Embryonic facial prominence (tissue), 1 donor: ENCODE measurements at regions not wholly inside any gene's neighbourhood (a gene's known extent, or its start where the extent isn't known, plus 50 kb on each side); places are given as distances from the start of the nearest gene placed in this dataset.
"Not testable (repeated sequence)": the region's sequence is repeated elsewhere in the genome, so short reads cannot be mapped to it uniquely, and the experiment has no call there.

Source experiments
- DNase-seq: peaks from one replicate; pipeline ENCODE4 v3.0.0-alpha.2; 2016; ENCODE audit errors: extremely low spot score

DNA sequence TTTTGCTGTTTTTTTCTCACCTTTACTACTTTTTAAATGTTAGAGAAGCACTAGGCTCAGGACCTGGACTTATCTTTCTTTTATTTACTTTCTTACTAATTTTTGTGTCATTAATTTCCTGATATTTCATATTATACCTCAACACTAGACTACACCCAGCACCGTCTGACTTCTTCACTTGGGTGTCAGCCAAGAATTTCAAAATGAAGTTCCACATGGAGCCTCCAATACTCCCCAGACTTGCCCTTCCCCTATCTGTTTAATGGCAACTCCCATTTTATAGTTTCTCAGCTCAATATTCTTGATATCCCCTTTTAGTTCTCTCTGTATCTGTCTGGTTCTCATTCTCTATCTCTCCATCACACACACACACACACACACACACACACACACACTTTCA lies 139.3 kb downstream of the USP22 start:
- not testable (repeated sequence) for DNase-seq

DNA sequence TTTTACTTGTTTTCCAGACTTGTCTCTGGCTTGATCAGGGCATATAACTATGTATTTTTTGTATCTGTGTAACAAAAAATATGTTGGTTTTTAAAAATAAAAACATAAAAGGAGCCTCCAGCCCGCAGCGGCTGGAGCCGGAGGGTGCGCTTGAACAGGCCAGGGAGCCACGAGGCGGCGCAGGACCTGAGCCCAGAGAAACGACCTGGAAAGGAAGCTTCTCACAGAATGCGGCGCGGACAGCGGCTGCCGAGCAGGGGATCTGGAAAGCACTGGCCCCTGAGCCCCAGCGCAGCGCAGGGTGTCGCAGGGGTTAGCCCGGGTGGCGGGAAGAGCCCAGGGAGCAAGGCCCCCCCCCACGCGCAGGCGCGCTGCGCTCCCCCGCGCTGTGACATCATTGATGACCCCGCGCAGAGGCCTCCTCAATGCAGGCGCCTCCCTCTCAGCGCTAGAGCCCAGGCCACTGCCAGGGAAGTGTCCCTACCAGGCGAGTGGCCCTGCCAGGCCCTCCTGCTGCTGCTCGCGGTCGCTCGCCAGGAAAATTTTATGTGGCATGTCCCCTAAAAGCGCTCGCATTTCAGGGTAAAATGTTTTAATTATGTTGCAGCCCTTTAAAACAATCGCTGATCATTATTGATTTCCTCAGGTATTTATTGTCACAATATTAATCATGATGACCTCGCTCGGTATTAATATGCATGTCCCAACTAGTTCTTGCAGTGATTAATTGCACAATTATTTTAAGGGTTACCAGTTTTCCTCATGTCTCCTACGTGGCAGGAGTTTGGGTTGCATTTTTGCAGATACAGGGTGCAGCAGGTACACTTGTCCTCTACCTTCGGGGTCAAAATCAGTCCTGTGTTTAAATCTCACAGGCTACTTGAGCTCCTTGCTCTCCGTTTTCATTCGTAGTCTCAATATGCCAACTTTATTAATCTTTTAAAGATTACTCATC lies 134.2 kb downstream of the USP22 start:
- DNase-seq: peak; percentile 42

DNA sequence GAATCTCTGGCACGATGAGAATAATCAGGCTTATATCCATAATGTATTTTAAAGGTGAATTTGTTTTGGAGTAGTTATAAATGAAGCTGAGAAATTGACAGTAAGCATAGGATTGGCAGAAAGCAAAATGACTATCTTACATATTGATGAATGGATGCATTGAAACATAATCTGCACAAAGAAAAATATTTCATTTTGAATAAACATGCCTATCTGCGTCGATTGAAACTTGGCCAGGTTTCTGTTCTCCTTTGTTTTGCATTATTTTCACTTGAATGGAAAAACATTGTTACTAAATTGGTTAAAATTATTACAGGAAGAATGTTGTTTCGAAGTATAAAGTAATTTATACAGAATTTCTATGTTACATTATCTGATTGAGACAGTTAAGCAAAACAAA lies 128.2 kb downstream of the USP22 start:
- DNase-seq: no peak

DNA sequence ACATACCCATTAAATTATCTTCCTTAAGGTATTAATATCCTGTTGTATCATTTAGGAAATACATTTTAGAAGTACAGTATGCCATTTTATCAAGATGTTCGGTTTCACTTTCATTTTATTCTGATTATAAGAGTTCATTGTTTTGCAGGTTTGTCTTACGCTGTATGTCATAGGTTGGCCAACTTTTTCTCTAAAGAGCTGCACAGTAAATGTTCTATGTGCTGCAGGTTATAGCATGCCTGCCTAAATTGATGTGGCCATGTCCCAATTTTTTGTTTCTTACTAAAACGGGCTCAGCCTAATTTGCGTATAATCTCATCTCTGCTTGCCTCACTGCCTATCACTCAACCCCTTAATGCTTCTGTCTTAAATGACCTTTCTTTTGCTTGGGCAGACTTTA lies 126.4 kb downstream of the USP22 start:
- DNase-seq: no peak

DNA sequence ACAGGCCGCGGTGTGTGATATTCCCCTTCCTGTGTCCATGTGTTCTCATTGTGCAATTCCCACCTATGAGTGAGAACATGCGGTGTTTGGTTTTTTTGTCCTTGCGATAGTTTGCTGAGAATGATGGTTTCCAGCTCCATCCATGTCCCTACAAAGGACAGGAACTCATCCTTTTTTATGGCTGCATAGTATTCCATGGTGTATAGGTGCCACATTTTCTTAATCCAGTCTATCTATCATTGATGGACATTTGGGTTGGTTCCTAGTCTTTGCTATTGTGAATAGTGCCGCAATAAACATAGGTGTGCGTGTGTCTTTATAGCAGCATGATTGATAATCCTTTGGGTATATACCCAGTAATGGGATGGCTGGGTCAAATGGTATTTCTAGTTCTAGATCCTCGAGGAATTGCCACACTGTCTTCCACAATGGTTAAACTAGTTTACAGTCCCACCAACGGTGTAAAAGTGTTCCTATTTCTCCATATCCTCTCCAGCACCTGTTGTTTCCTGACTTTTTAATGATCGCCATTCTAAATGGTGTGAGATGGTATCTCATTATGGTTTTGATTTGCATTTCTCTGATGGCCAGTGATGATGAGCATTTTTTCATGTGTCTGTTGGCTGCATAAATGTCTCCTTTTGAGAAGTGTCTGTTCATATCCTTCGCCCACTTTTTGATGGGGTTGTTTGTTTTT lies 125.1 kb downstream of the USP22 start:
- not testable (repeated sequence) for DNase-seq

DNA sequence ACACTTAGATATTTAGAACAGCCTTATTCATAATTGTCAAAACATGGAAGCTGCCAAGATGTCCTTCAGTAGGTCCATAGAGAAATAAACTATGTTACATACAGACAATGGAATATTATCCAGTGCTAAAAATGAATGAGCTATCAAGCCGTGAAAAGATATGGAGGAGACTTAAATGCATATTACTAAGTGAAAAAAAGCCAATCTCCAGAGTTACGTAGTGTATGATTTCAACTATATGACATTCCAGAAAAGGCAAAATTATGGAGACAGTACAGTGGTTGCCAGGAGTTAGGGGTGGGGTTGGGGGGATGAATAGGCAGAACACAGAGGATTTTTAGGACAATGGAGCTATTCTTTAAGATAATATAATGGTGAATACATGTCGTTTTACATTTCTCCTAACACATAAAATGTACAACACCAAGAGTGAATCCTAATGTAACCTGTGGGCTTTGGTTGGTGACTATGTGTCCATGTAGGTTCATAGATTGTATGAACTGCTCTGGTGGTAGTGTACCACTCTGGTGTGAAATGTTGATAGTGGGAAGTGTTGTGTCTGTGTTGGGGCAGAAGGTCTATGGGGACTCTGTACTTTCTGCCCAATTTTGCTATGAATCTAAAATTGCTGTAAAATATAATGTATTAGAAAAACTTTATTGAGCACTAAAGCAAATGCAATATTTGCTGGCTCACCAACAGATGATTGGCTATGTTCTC lies 122.6 kb downstream of the USP22 start:
- no peak for DNase-seq

DNA sequence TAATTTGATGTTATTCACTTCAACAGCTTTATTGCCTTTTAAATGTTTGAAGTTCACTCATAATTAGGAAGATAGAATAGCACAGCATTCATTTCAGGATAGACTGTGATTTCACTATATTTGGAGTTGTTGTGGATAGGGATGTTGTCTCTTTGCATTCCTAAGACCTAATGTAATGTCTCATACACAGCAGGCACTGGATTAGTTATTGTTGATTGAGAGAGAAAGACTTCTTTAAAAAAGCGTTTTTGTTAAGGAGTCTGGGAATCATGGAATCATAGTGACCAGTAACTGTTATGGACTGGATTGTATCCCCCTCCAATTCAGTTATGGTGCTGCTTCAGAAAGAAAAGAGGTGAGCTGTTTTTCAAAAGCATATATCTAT lies 122.0 kb downstream of the USP22 start:
- no peak for DNase-seq

DNA sequence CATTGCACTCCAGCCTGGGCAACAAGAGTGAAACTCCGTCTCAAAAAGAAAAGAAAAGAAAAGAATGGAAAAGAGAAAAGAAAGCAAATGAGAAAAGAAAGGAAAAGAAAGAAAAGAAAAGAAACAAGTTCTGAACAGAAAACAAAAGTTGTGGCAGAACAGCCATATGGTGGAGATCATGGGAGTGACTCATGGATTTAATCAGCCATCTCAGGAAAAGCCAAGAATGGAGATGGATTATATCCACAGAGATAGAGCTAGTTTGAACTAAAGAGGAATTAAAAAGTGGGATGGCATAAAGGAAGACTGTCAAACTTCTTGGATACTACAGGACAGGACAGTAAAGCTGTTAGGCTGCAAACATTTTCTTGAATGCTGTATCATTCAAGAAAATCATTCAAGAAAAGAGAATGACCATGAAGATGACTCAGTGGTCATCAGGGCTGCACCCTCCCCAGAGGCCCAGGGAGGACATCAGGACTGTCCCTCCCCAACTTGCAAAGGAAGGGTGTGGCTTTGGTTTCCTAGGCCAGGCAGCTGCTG lies 120.6 kb downstream of the USP22 start:
- DNase-seq: no peak

DNA sequence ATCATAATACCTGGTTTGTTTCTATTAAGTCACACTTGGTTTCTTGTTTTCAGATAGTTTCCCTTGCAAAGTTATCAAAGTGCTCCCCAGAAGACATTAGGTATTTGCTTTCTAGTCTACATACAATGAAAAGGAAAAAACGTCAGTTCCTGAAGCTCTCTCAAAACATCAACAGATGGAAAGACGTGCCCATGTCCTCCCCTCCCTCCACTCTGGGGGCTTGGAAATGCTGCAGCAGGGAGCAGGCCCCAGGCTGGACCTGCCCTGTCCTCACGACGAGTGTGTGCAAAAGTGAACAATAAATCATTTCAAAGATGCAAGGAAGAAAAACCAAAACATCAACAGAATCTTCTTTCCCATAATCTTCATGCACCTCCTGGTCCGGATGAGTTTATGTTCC lies 118.5 kb downstream of the USP22 start:
- DNase-seq: no peak

DNA sequence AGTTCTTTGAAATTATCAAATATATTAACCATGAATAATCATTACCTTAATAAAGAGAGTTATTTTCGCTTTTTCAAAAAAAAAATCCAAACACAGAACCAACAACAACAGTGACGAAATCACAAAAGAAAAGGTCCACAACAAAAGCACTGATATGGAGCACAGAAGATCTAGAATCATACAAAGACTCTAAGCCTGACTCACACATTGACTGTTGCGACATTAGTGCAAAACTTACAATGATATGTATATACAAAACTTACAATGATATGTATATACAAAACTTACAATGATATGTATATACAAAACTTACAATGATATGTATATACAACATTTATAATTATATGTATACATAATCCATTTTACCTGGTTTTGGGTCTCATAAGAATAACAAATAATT lies 117.7 kb downstream of the USP22 start:
- no peak for DNase-seq

DNA sequence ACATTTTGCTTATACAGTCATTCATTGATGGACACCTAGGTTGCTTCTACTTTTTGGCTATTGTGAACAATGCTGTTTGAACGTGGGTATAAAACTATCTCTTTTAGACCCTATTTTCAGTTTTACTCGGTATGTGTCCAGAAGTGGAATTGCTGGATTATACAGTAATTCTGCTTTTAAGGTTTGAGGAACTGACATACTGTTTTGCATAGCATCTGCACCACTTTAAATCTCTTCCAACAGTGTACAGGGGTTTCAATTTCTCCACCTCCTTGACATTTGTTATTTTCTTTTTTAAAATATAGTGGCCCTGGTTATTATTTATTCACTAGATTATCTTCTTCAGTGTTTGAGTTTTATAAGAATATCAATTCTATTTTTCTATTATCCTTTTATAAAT lies 116.9 kb downstream of the USP22 start:
- no peak for DNase-seq

DNA sequence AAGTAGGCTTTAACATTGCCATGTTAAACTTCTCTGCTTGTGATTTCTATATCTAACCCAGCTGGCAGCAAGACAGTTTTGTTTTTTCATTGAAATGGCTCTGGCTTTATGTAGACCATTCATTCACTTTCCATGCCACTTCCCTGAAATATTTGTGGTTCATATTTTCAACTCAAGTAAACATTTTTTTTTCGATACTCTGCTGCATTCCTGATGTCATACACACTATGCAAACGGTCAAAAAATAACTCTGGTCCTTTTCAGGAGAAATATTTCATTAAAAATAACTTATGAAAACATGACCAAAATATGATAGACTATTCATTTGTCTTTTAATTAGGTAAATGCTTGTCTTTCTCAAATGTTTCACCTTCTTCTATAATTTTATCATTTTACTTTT lies 116.3 kb downstream of the USP22 start:
- no peak for DNase-seq

DNA sequence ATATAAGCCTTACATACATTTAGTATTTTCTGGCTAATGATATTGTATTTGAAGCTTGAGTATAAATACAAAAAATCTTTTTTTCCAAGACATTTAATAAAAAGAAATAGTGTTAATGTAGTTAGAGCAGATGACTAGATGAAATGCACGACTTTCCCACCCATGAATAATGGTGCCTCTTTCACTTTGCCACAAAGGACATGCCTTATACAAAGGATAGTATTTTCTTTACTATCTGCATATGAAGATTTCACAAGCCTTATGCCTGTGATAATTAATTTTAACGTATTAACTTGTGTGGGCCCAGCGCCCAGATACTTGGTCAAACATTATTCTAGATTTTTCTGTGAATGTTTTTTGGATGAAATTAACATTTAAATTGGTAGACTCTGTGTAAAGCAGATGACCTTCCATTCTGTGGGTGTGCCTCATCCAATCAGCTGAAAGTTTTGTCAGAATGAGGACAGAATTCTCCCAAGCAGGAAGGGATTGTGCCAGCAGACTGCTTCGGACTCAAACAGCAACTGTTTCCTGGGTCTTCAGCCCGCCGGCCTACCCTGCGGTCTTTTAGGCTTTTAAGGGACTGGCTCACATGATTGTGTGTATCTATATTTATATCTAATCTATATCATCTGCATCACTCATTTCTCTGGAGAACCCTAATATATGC lies 115.4 kb downstream of the USP22 start:
- no peak for DNase-seq

DNA sequence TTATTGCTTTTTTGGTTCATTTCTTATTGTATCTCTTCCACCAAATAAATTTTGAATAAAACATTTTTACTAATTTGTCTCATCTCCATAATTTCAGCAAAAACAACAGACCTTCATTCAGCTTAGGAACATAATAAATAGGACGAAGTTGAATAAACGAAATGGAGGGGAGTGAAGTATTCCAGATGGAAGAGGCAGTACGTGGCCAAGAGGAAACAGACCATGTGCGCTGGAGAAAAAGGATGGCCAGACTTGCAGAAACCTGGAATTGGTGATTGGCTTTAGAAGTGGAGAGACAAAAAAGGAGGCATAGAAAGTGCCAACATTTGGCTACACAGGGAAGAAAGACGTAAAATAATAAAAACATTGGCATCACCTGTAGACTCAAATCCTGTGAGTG lies 113.5 kb downstream of the USP22 start:
- no peak for DNase-seq

DNA sequence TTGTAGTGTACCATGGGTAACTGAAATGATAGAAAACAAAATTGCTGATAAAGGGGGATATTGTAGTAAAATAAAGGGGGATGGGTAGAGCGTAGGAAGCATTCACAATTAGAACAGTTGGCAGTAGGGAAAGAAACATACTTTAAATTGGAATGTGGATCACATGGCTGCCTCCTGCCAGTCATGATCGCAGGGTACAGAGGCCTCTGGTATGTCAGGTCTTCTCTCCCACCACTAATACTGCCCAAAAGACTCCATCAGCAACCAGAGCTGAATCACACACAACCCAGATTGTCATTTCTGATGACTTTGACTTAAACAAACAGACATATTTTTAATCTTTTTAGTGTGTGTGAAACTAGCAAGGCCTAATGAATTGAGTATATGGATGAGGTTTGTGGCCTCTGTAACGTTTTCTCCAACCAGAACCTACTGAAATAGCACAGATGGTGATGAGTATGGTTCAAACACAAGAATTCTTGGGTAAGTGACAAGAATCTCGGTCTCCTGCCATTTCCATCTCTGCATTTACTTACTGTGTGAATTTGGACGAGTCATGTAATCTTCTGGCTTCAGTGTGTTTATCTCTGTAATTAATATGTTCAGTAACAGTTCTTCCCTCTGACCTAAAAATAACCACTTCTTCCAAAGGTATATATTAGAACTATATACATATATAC lies 112.6 kb downstream of the USP22 start:
- no peak for DNase-seq

DNA sequence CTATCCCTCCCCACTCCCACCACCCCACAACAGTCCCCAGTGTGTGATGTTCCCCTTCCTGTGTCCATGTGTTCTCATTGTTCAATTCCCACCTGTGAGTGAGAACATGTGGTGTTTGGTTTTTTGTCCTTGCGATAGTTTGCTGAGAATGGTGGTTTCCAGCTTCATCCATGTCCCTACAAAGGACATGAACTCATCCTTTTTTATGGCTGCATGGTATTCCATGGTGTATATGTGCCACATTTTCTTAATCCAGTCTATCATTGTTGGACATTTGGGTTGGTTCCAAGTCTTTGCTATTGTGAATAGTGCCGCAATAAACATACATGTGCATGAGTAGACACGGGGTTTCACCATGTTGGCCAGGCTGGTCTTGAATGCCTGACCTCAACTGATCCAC lies 109.8 kb downstream of the USP22 start:
- DNase-seq: not testable (repeated sequence)

DNA sequence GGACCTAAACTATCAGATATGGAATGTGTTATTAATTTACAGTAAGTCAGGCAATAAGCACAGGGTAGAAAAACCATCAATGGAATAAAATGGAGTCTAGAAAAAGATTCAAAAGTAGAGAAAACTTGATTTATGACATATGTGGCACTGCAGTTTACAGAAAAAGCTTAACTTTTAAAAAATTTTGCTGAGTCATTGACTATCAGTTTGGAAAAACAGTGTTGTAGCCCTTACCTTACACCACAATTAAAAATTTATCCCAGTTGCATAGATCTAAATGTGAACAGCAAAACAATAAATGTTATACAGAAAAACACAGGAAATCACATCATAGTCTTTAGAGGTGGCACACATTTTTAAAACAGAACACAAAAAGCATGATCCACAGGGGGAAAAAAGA lies 108.5 kb downstream of the USP22 start:
- DNase-seq: no peak

DNA sequence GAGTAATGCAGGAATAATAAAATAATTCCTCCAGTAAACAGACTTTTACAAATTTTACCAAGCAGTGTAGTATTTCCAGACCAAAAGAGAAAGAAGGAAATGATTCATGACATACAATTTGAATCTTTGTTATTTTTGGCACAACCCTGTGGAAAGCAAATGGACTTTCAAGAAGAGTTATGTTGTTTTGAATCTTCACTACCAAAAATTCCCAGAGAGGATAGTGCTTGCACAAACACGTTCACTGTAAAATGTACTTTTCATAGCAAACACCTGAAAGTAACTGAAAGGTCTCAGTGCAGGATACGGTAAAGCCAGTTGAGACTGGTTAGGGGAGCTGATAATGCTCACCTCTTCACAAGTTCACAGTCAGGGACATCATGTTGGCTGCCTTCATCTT lies 107.1 kb downstream of the USP22 start:
- DNase-seq: no peak

DNA sequence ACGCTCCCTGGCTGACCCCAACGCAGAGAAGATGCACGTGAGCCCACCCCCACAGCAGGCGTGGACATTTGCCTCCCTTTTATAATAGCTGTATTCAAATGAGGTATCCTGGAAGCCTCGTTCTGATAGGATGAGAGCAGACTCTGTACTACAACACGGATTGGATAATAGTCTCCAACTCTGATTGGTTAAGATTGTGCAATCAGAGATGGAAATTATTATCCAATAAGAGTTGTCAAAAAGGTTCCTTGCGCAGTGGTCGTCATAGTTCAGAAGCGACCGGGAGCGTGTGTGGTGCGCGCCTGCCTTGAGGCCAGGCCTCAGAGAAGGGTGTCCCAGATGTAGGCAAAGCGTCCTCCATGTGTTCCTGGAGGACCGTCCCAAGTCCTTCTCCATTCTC lies 104.6 kb downstream of the USP22 start:
- no peak for DNase-seq

DNA sequence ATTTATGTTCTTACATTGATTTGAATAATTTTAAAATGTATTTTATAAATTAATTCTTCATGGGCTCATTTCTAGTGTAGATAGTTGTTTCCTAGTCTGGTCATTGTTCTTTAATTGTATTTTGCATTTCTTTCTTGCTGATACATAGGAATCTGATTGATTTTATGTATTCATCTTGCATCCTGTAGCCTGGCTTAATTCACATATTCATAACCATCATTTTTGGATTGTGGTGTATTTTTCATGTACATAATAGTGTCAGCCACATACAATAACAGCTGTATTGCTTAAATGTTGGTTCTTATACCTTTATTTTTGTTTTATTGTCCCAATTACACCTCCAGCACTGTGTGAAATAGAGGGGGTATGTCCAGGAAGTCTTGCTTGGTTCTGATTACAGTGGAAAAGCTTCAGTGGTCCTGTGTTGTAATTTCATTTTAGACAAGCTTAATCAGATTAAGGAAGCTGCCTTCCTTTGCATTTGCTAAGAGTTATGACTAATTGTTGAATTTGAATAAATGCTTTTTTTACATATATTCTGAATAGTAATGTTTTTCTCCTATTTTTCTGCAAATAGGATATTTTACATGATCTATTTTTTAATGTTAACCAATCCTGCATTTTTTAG lies 103.7 kb downstream of the USP22 start:
- DNase-seq: no peak

DNA sequence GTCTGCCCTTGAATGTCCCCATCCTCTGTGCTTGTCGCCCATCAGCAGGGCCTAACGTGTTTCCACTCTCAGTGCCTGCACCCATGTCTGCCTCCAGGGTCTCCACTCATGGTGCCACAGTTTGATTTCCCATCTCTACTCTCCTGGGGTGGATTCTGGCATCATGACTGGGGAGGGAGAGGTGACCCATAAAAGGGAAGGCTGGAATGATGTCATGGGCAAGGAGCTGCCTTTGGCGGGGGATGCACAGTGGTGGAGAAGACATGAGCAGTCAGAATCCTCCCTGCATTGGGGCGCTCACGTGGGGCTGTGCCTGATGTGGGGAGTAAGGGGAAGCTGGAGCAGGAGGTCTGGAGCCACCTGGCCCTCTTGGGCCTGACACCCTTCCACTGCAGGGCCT lies 100.9 kb downstream of the USP22 start:
- DNase-seq: no peak
